Right atrium auricular region (tissue), 2 donors: ENCODE measurements at regions not wholly inside any gene's neighbourhood (a gene's known extent, or its start where the extent isn't known, plus 50 kb on each side); places are given as distances from the start of the nearest gene placed in this dataset.

Experiments
- DNase-seq: peaks from one replicate; pipeline ENCODE4 v3.0.0-alpha.2; 2019; ENCODE audit warnings: low spot score
- H3K27ac ChIP-seq, 2 donors: fragments of 200-600 bp; sonication (generic); 1 replicate in 1 of 2; 2 replicates in 1 of 2; pipeline ENCODE4 v1.5.1; 2016 to 2019
- H3K27me3 ChIP-seq, 2 donors: fragments of 200-600 bp; sonication (generic); one replicate each; pipeline versions ENCODE4 v1.5.1 to v1.6.0; 2017 to 2019
- H3K36me3 ChIP-seq: fragments of 200-600 bp; sonication (generic); one replicate; pipeline ENCODE4 v1.5.1; 2016
- H3K4me1 ChIP-seq, 2 donors: fragments of 200-600 bp; sonication (generic); one replicate each; pipeline versions ENCODE4 v1.5.1 to v1.6.0; 2017 to 2019
- H3K4me3 ChIP-seq, 2 donors: fragments of 200-600 bp; sonication (generic); 1 replicate in 1 of 2; 2 replicates in 1 of 2; pipeline ENCODE4 v1.5.1; 2017 to 2019; ENCODE audit warnings: mild to moderate bottlenecking in 1 of 2, moderate library complexity in 1 of 2
- H3K9me3 ChIP-seq, 2 donors: fragments of 200-600 bp; sonication (generic); one replicate each; pipeline ENCODE4 v1.5.1; 2019
- CTCF ChIP-seq, 2 donors: fragments of 200-600 bp; sonication (generic); IDR thresholded peaks; one replicate each; pipeline ENCODE4 v1.5.1; 2019; ENCODE audit warnings: antibody characterized with exemption in 2 of 2

- DNase-seq = no peak
- no peak overlapping the region for H3K27ac ChIP-seq
- no peak for TF ChIP-seq CTCF (IDR thresholded peaks at IDR 0.05)
- no peaks in the 10 kb centered on the region for H3K27me3 ChIP-seq
- no peaks in the 10 kb centered on the region for H3K4me1 ChIP-seq
- H3K9me3 ChIP-seq = no peaks in the 10 kb centered on the region
- H3K36me3 ChIP-seq = no peaks in the 10 kb centered on the region
- no peak overlapping the region for H3K4me3 ChIP-seq
These were observed 196.8 kb upstream of the FSTL5 start for GRCh38 chr4:162360369-162361149.

GRCh38 chr4:162356181-162356580, 192.4 kb upstream of the FSTL5 start:
- H3K27me3 ChIP-seq = no peaks in the 10 kb centered on the region
- no peaks in the 10 kb centered on the region for H3K36me3 ChIP-seq
- DNase-seq = no peak
- H3K4me3 ChIP-seq = no peak overlapping the region
- no peak overlapping the region for H3K27ac ChIP-seq
- no peaks in the 10 kb centered on the region for H3K9me3 ChIP-seq
- peaks cover 0 to 9% of the 10 kb centered on the region in 2 donors for H3K4me1 ChIP-seq
- no peak for TF ChIP-seq CTCF (IDR thresholded peaks at IDR 0.05)

GRCh38 chr4:162352580-162353107, 188.8 kb upstream of the FSTL5 start:
- Histone ChIP-seq H3K27ac (no peak overlapping the region), H3K4me1 (peaks cover 0 to 9% of the 10 kb centered on the region in 2 donors), H3K27me3 (no peaks in the 10 kb centered on the region), H3K4me3 (no peak overlapping the region), H3K36me3 (no peaks in the 10 kb centered on the region), H3K9me3 (no peaks in the 10 kb centered on the region)
- TF ChIP-seq CTCF (IDR thresholded peaks at IDR 0.05) = no peak
- DNase-seq = no peak

GRCh38 chr4:162350331-162350730, 186.5 kb upstream of the FSTL5 start:
- no peak for TF ChIP-seq CTCF (IDR thresholded peaks at IDR 0.05)
- H3K36me3 ChIP-seq = no peaks in the 10 kb centered on the region
- H3K27ac ChIP-seq = no peak overlapping the region
- no peak for DNase-seq
- H3K27me3 ChIP-seq = no peaks in the 10 kb centered on the region
- peaks cover 0 to 17% of the 10 kb centered on the region in 2 donors for H3K4me1 ChIP-seq
- no peaks in the 10 kb centered on the region for H3K9me3 ChIP-seq
- no peak overlapping the region for H3K4me3 ChIP-seq

- Histone ChIP-seq H3K36me3 (no peaks in the 10 kb centered on the region), H3K9me3 (no peaks in the 10 kb centered on the region), H3K27ac (no peak overlapping the region), H3K27me3 (no peaks in the 10 kb centered on the region), H3K4me1 (peaks cover 0 to 17% of the 10 kb centered on the region in 2 donors), H3K4me3 (no peak overlapping the region)
- TF ChIP-seq CTCF (IDR thresholded peaks at IDR 0.05) = no peak
- DNase-seq = no peak
These were observed 185.6 kb upstream of the FSTL5 start for GRCh38 chr4:162349395-162349794.
